ENCODE measurements at regions not wholly inside any gene's neighbourhood (a gene's known extent, or its start where the extent isn't known, plus 50 kb on each side); places are given as distances from the start of the nearest gene placed in this dataset.

GRCh38 chr2:168338292-168338691 is 90.9 kb upstream of the STK39 start:
- Histone ChIP-seq H3K4me2 (ENCODE audit: control insufficient read depth, insufficient read depth) (no peak overlapping the region), H2AFZ (ENCODE audit: control insufficient read depth, low read depth, low read length) (no peak overlapping the region), H3K9ac (ENCODE audit: control insufficient read depth, insufficient read depth, low read length) (no peak overlapping the region), H3K4me3 (no peak overlapping the region), H3K4me1 (ENCODE audit: control insufficient read depth, insufficient read depth, low read length) (no peaks in the 10 kb centered on the region), H3K79me2 (ENCODE audit: control insufficient read depth, insufficient read depth, low read length) (no peaks in the 10 kb centered on the region), H4K20me1 (ENCODE audit: control insufficient read depth, insufficient read depth) (no peaks in the 10 kb centered on the region), H3K27ac (ENCODE audit: control insufficient read depth, insufficient read depth) (no peak overlapping the region), H3K9me3 (replicated peaks; ENCODE audit: control insufficient read depth, insufficient read depth, low read length) (peaks cover 1% of the 10 kb centered on the region; the same call in 1 of the 3 replicates), H3K27me3 (replicated peaks in 1 of 2; ENCODE audit: control insufficient read depth in 2 of 2, insufficient read depth in 2 of 2, low read length in 1 of 2) (peaks cover 0 to 12% of the 10 kb centered on the region in 2 experiments; a peak in 1 of 4 replicates), H3K36me3 (ENCODE audit: control insufficient read depth in 2 of 2, insufficient read depth in 2 of 2, low read length in 1 of 2) (no peaks in the 10 kb centered on the region)
- ATAC-seq: no peak
- SMC1A ChIA-PET (ENCODE audit: uncharacterized antibody, unreplicated experiment): no interaction called here
- FAIRE-seq: no peak
- no peak for TF ChIP-seq EGR1 (IDR thresholded peaks at IDR 0.05; ENCODE audit: borderline replicate concordance in 1 of 2, low read depth in 2 of 2, low read length in 2 of 2)
- no peak for TF ChIP-seq MEF2B (IDR thresholded peaks at IDR 0.05; ENCODE audit: partially characterized antibody, poor library complexity, severe bottlenecking)
- TF ChIP-seq SKIL (IDR thresholded peaks at IDR 0.05; ENCODE audit: low read depth, poor library complexity, severe bottlenecking): no peak
- TF ChIP-seq E2F4 (IDR thresholded peaks at IDR 0.05; ENCODE audit: low read depth, low read length): no peak
- no peak for TF ChIP-seq ZBTB33 (IDR thresholded peaks at IDR 0.05)
- no peak for TF ChIP-seq MTA3 (IDR thresholded peaks at IDR 0.05; ENCODE audit: borderline replicate concordance, low read length)
- no peak for TF ChIP-seq SPI1 (IDR thresholded peaks at IDR 0.05; ENCODE audit: borderline replicate concordance, insufficient read depth, low read depth, low read length)
- TF ChIP-seq HDAC6 (IDR thresholded peaks at IDR 0.05; ENCODE audit: unreplicated experiment): no peak
- no peak for TF ChIP-seq ZNF274 (IDR thresholded peaks at IDR 0.05; ENCODE audit: insufficient read depth, insufficient read length)
- TF ChIP-seq ZSCAN29 (IDR thresholded peaks at IDR 0.05): no peak
- TF ChIP-seq ATF2 (IDR thresholded peaks at IDR 0.05; ENCODE audit: low read length): no peak
- TF ChIP-seq HDAC2 (IDR thresholded peaks at IDR 0.05): no peak
- no peak for TF ChIP-seq NFYA (IDR thresholded peaks at IDR 0.05; ENCODE audit: borderline replicate concordance, low read depth, low read length)
- no peak for TF ChIP-seq ZZZ3 (IDR thresholded peaks at IDR 0.05; ENCODE audit: control insufficient read depth, insufficient read length, low read depth)
- no peak for TF ChIP-seq EP300 (IDR thresholded peaks at IDR 0.05; ENCODE audit: borderline replicate concordance in 1 of 2, control insufficient read depth in 1 of 2, low read depth in 2 of 2, low read length in 2 of 2)
- TF ChIP-seq NR2C2 (IDR thresholded peaks at IDR 0.05; ENCODE audit: borderline replicate concordance, control insufficient read depth, insufficient read length, low read depth): no peak
- TF ChIP-seq POLR2AphosphoS5 (IDR thresholded peaks at IDR 0.05; ENCODE audit: low read length): no peak
- DNase-seq (ENCODE audit: low read depth, low spot score): no peak
- CTCF ChIA-PET: interaction anchor here (0.7 kb wide), 2 partner anchors 48 to 585 kb away, joined by 3 read pairs; no protein-coding TSS in a partner anchor
- WGBS (ENCODE audit: insufficient coverage, insufficient replicate concordance, low lambda C conversion rate, missing lambda C conversion rate): 18% methylated on average over 3 of the region's 3 CpGs
- POLR2A ChIA-PET: no interaction called here
- no TSS peak for BruUV-seq (replicated peaks)
- intact Hi-C loops (cut with micrococcal nuclease; ENCODE audit: unreplicated experiment) (loop anchor here (5.0 kb wide), 1 partner anchor 176 kb away; no protein-coding TSS in a partner anchor), in situ Hi-C loops (cut with MboI) (no loop called here)
- RAD21 ChIA-PET (ENCODE audit: unreplicated experiment): no interaction called here
